GM20000 (cell line): ENCODE measurements at regions not wholly inside any gene's neighbourhood (a gene's known extent, or its start where the extent isn't known, plus 50 kb on each side); places are given as distances from the start of the nearest gene placed in this dataset.

ENCODE experiments used
- DNase-seq: peaks from one replicate; pipeline ENCODE4 v3.0.0; 2012; ENCODE audit warnings: low spot score
- CTCF ChIP-seq: IDR thresholded peaks from 2 replicates; pipeline ENCODE4 v1.5.1; 2012; ENCODE audit warnings: mild to moderate bottlenecking, control low read depth; ENCODE audit errors: extremely low read depth, missing control alignments

GRCh38 chr3:139104062-139104461 lies 59.4 kb upstream of the PRR23C start:
- no peak for TF ChIP-seq CTCF

GRCh38 chr3:139105154-139105702 lies 60.5 kb upstream of the PRR23C start:
- no peak for DNase-seq
- no peak for TF ChIP-seq CTCF

More at GRCh38 chr3:139104062-139104461, 59.4 kb upstream of the PRR23C start:
- no peak for DNase-seq

GRCh38 chr3:139106013-139106932 lies 61.6 kb upstream of the PRR23C start:
- DNase-seq: no peak

GRCh38 chr3:139107424-139108252 lies 62.9 kb upstream of the PRR23C start:
- TF ChIP-seq CTCF: no peak
- no peak for DNase-seq

More at GRCh38 chr3:139106013-139106932, 61.6 kb upstream of the PRR23C start:
- no peak for TF ChIP-seq CTCF

GRCh38 chr3:139108253-139108969 lies 63.7 kb upstream of the PRR23C start:
- TF ChIP-seq CTCF: no peak
- no peak for DNase-seq

- no peak for TF ChIP-seq CTCF
- DNase-seq: no peak
Observed at GRCh38 chr3:139109271-139109670, 64.6 kb upstream of the PRR23C start.
